ENCODE measurements at regions not wholly inside any gene's neighbourhood (a gene's known extent, or its start where the extent isn't known, plus 50 kb on each side); places are given as distances from the start of the nearest gene placed in this dataset.

GRCh38 chr11:13141731-13142709 is 132.9 kb downstream of the RASSF10 start:
- ChIA-PET POLR2A (no interaction called here), CTCF (interaction anchor here (0.7 to 1.5 kb wide), 3 partner anchors 9 to 178 kb away, joined by 3 to 6 read pairs (median 4); no protein-coding TSS in a partner anchor)
- no peaks in the 10 kb centered on the region for H3K4me1 ChIP-seq (ENCODE audit: control insufficient read depth, insufficient read depth, low read length)

GRCh38 chr11:13143486-13144297 is 133.9 kb upstream of the BMAL1 start:
- CTCF ChIA-PET, result interaction anchor here (0.6 kb wide), 2 partner anchors 7 to 893 kb away, joined by 3 read pairs; no protein-coding TSS in a partner anchor
- no peaks in the 10 kb centered on the region for H3K4me1 ChIP-seq (ENCODE audit: control insufficient read depth, insufficient read depth, low read length)
- H3K36me3 ChIP-seq (ENCODE audit: control insufficient read depth in 2 of 2, insufficient read depth in 1 of 2, low read length in 2 of 2), result no peaks in the 10 kb centered on the region
- H3K27ac ChIP-seq (ENCODE audit: extremely low read depth, low read depth, low read length), result no peak overlapping the region
- H3K4me3 ChIP-seq (ENCODE audit: low read depth, low read length), result no peak overlapping the region
- no peaks in the 10 kb centered on the region for H3K9me3 ChIP-seq (ENCODE audit: control insufficient read depth, insufficient read depth, low read depth, low read length)
- POLR2A ChIA-PET, result no interaction called here
- TF ChIP-seq ZNF544 (tag by site-specific recombination; IDR thresholded peaks at IDR 0.05) (no peak), INSM2 (tag by site-specific recombination; IDR thresholded peaks at IDR 0.05) (no peak), ZIC2 (tag by site-specific recombination; IDR thresholded peaks at IDR 0.05) (no peak), ZNF449 (tag by site-specific recombination; IDR thresholded peaks at IDR 0.05) (no peak), ZNF18 (tag by site-specific recombination; IDR thresholded peaks at IDR 0.05) (no peak), ZNF155 (tag by site-specific recombination; IDR thresholded peaks at IDR 0.05) (no peak)

More at GRCh38 chr11:13141731-13142709, 132.9 kb downstream of the RASSF10 start:
- TF ChIP-seq ZNF837 (tag by site-specific recombination; IDR thresholded peaks at IDR 0.05), result no peak
- no peak for TF ChIP-seq ZBTB11 (tag by site-specific recombination; conservative IDR thresholded peaks at IDR 0.05; ENCODE audit: low read depth)
- no peak for TF ChIP-seq PRDM6 (tag by site-specific recombination; IDR thresholded peaks at IDR 0.05)
- no peak for TF ChIP-seq TCF7L2 (IDR thresholded peaks at IDR 0.05; ENCODE audit: borderline replicate concordance, low read depth, low read length)
- no peak for TF ChIP-seq ZNF645 (tag by site-specific recombination; IDR thresholded peaks at IDR 0.05)
- no peak for TF ChIP-seq ZNF560 (tag by site-specific recombination; IDR thresholded peaks at IDR 0.05; ENCODE audit: borderline replicate concordance)
- no peak for TF ChIP-seq ZNF157 (tag by site-specific recombination; IDR thresholded peaks at IDR 0.05)
- no peak for TF ChIP-seq ZFP41 (tag by site-specific recombination; IDR thresholded peaks at IDR 0.05; ENCODE audit: borderline replicate concordance)
- no peak for TF ChIP-seq ZNF404 (tag by site-specific recombination; IDR thresholded peaks at IDR 0.05)
- no peak for TF ChIP-seq ZNF433 (tag by site-specific recombination; IDR thresholded peaks at IDR 0.05; ENCODE audit: low read depth)
- TF ChIP-seq ZNF266 (tag by site-specific recombination; IDR thresholded peaks at IDR 0.05; ENCODE audit: low read depth), result no peak
- no peak for TF ChIP-seq ZBTB21 (tag by site-specific recombination; IDR thresholded peaks at IDR 0.05)
- Histone ChIP-seq H3K36me3 (ENCODE audit: control insufficient read depth in 2 of 2, insufficient read depth in 1 of 2, low read length in 2 of 2) (no peaks in the 10 kb centered on the region), H3K4me3 (ENCODE audit: low read depth, low read length) (no peak overlapping the region), H3K9me3 (ENCODE audit: control insufficient read depth, insufficient read depth, low read depth, low read length) (no peaks in the 10 kb centered on the region), H3K27ac (ENCODE audit: extremely low read depth, low read depth, low read length) (no peak overlapping the region)

Data from HEK293 (cell line).